ENCODE measurements at regions not wholly inside any gene's neighbourhood (a gene's known extent, or its start where the extent isn't known, plus 50 kb on each side); places are given as distances from the start of the nearest gene placed in this dataset.

DNA sequence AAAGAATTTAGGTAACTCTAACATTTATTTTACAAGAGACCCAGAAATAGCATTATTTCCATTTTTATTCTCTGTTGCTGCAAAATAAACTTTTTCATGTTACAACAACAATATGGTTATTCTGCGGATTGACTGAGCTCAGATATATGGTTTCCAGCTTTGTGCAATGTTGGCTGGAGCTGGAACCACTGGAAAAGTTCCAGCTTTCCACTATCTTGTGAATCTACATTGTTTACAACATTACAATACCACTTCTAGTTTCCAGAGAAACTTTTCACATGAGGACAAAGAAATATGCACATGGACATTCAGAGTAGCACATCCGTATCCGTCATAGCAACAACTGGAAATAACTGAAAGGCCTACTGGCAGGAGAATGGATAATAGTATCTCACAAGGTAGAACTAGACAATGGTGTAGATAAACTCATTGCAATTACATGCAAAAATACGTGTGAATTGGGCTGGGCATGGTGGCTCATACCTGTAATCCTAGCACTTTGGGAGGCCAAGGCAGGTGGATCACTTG, 436.1 kb upstream of the ADAMTS16 start:
- DNase-seq (ENCODE audit: low read depth), result no peak

DNA sequence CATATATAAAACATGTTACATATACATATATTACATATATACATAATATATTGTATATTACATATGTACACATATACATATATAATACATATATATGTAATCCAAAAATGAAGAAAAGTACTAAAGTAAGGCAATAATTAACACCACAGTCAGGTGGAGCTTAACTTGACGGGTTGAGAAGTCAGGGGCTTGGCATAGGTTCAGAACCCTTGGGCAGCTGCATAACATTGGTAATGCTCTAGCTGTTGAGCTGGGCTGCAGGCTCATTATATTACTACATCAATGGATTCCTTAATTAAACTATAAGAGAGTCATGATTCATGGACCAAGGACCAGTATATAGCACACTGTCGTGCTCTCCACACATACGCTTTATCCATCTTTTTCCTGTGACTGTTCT, 435.2 kb upstream of the ADAMTS16 start:
- peak; percentile 64 for DNase-seq (ENCODE audit: low read depth)

- no peak for DNase-seq (ENCODE audit: low read depth)
Observed at GRCh38 chr5:4716781-4717180, 423.3 kb upstream of the ADAMTS16 start.

- no peak for DNase-seq (ENCODE audit: low read depth)
Observed at GRCh38 chr5:4717446-4717845, 422.7 kb upstream of the ADAMTS16 start.

GRCh38 chr5:4720831-4721230, 419.3 kb upstream of the ADAMTS16 start:
- no peak for DNase-seq (ENCODE audit: low read depth)

- DNase-seq (ENCODE audit: low read depth), result no peak
Observed at GRCh38 chr5:4722886-4723285, 417.2 kb upstream of the ADAMTS16 start.

GRCh38 chr5:4725594-4725993, 414.5 kb upstream of the ADAMTS16 start:
- DNase-seq (ENCODE audit: low read depth), result no peak

DNA sequence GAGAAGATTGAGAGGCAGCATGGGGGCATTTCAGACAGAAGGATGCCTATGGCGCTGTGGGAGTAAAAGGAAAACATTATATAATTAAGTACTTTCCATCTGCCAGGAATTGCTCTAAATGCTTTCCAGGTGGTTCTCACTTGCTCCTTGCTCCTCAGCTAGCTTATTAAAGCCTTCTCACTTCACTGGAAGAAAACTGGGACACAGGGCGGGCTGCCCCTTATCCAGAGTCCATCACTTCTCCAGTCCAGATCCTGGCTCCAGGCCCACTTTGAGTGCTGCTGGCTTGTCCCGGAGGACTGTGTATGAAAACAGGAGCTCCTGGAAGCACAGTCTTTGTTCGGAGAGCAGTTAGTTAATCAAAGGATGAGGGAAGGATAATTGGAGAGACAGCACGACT, 409.9 kb upstream of the ADAMTS16 start:
- DNase-seq (ENCODE audit: low read depth), result no peak

DNA sequence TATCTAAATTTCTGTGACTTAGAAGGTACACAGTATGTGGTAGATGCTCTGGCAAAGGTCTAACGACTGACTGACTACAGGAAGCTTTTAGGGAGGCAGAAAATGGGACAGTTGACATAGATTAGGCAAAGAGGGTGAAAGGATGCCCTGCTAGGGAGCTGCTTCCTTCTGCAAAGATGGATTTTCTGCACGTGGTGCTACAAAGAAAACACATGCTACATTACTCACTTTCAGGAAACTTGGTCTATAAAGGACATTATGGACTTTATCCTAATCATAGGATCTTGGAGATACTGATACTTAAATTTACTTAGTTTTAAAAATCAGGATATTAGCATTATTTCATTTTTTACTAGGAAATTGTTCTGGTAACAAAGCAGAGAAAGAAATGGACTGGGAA, 405.8 kb upstream of the ADAMTS16 start:
- no peak for DNase-seq (ENCODE audit: low read depth)

DNA sequence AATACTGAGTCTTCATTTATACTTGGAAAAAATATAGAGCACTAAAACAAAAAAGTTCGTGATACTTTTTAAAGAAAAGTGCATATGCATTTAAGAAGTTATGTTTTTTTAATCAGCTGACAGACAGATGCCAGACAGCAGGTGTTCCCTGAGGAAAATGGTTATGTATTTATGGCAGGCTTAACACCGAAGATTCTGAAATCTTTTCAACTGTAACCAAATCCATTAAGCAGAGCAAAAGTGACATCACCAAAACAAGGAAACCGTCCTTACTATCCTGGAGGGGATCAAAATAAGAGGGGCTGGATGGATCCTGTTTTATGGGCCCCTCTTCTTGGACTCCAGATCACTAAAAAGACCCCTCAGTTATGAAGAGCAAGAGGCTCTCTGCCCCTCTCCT, 404.9 kb upstream of the ADAMTS16 start:
- DNase-seq (ENCODE audit: low read depth), result no peak

DNA sequence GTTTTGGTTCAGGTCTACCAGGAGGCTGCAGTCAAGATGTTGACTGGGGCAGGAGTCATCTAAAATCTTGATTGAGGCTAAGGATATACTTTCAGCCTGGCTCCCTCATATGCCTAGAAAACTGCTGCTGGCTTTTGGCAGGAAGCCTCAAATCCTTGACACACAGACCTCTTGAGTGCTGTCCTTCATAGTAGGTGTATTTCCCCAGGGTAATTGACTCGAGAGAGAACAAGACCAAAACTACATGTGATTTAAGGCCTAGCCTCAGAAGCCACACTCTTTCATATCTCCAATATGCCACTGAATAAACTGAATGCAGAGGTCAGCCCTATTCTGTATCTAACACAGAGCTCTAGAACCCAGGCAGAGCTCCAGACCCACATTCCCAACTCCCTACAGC, 402.3 kb upstream of the ADAMTS16 start:
- no peak for DNase-seq (ENCODE audit: low read depth)

- no peak for DNase-seq (ENCODE audit: low read depth)
Observed at GRCh38 chr5:4738298-4738697, 401.8 kb upstream of the ADAMTS16 start.

- no peak for DNase-seq (ENCODE audit: low read depth)
Observed at GRCh38 chr5:4740156-4740555, 400.0 kb upstream of the ADAMTS16 start.

GRCh38 chr5:4758550-4758949, 381.6 kb upstream of the ADAMTS16 start:
- DNase-seq (ENCODE audit: low read depth), result no peak

DNA sequence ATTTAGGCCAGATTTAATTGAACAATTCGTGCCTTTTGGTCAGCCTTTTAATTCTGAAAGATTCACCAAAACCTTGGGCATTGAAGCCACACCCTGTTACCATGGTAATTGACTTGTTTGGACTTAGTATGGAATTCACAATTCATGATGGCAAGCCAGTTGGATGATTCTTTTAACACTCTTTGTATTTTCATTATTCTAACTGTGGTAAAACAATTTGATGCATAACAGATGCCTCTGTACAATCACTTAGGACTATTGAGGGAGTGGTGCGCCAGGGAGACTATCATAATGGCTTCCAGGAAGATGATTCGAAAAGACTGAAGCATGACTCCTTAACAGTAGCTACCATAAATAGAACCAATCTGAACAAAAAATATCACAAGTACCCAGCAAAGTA, 381.1 kb upstream of the ADAMTS16 start:
- no peak for DNase-seq (ENCODE audit: low read depth)

DNA sequence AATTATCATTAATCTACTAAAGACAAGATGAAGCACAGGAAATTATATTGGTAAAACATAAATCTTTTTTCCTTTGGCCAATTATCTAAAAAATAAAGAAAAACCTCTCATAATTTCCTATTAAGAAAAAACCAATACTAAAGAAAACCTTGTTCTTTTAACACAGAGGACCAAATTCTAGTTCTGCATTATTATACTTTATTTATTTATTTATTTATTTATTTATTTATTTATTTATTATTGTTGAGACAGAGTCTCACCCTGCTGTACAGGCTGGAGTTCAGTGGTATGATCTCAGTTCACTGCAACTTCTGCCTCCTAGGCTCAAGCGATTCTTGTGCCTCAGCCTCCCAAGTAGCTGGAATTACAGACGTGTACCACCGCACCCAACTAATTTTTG, 377.8 kb upstream of the ADAMTS16 start:
- DNase-seq (ENCODE audit: low read depth), result no peak

GRCh38 chr5:4765411-4765810, 374.7 kb upstream of the ADAMTS16 start:
- DNase-seq (ENCODE audit: low read depth), result no peak

- DNase-seq (ENCODE audit: low read depth), result no peak
Observed at GRCh38 chr5:4766101-4766500, 374.0 kb upstream of the ADAMTS16 start.

DNA sequence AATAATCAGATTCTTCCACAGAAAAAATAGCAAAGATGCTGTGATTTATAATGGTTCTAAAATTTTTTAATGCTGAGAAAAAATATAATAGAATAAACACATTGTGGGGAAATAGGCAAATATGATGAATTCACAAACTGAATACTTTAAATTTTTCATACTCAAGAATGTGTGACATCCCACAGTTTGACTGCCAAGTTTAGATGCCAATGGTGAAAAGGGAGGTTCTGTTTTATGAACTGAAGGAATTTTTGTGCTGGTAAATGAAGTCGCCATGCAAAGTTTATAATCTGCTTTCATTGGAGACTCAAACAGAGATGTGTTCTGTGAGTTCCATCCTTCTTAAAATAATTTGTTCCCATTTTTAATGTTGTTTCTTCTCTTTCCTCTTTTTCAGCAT, 367.5 kb upstream of the ADAMTS16 start:
- DNase-seq (ENCODE audit: low read depth), result peak; percentile 3

- DNase-seq (ENCODE audit: low read depth), result no peak
Observed at GRCh38 chr5:4773827-4774317, 366.3 kb upstream of the ADAMTS16 start.

DNA sequence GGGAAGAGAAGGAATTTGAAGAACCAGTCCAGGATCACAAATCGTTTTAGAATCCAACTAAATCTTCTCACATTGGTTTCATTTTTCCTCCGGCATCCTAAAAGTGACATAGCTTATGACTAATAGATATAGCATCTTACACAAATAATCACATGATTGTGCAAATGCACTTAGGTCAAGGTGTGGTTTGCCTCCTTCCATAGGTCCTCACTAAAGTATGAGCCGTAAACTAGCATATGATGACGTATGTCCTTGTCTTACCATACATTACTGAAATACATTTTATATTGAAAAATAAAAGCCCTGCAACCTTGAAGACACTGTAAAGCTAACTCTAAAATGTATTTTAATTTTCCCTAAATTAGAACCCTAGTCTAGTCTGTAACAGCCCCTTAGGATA, 362.7 kb upstream of the ADAMTS16 start:
- DNase-seq (ENCODE audit: low read depth), result no peak

DNA sequence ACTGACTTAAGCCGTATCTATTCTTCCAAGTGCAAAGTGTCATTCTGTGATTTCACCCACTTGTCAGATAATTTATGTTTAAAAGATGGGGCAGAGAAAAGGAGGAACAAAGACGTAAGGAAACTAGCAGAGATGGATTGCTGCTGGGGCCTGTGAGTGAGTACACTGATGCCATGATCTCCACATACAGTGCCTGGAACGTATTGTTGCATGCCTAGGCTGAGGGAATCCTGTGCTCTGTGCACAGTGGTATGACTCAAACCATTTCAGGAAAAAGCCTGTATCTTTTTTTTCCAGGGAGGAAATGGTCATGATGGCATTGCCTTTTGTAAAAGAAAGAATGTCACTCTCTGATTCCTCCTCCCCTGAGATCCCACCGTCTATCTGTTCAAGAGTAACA, 359.5 kb upstream of the ADAMTS16 start:
- DNase-seq (ENCODE audit: low read depth), result no peak

DNA sequence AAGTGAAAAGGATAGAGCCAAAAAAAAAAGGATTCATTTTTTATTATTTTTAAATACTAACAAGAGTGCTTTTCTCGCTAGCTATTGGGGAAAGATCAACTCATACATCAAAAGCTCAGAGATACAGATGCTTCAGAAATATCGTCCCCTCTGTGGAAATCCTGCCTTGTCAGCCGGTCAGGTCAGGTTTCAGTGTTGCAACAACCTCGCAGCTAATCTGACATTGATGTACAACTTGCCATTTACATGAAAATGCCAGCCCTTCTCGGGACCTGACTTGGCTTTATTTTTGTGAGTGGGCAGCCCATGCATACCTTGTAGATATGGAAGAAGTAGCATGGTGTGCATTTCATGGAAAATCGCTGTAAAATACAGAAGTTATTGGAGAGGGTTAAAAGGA, 358.8 kb upstream of the ADAMTS16 start:
- DNase-seq (ENCODE audit: low read depth), result no peak

DNA sequence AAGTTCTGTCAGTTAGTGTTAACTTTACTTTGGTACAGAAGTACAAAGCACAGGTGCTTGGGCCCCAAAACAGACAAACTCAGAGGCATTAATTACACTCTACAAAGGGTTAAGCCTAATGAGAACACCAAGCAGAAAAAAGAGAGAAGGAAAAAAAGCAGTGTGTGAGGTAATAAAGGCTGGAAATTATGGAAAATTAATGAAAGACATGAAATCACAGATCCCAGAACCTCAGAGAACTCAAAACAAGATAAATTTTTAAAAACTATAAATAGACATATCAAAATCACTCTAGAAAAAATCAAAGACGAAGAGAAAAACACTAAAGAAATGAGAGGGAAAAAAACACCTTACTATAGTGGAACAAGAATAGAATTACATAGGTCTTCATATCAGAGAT, 354.2 kb upstream of the ADAMTS16 start:
- DNase-seq (ENCODE audit: low read depth), result no peak

GRCh38 chr5:4797445-4797844, 342.7 kb upstream of the ADAMTS16 start:
- no peak for DNase-seq (ENCODE audit: low read depth)
